DND-41 (cell line): ENCODE measurements at regions not wholly inside any gene's neighbourhood (a gene's known extent, or its start where the extent isn't known, plus 50 kb on each side); places are given as distances from the start of the nearest gene placed in this dataset.

Experiments
- EZH2 ChIP-seq: IDR thresholded peaks from 3 replicates; pipeline ENCODE4 v1.6.1; 2012; ENCODE audit warnings: borderline replicate concordance, low read depth, mild to moderate bottlenecking, moderate library complexity, low read length, inconsistent platforms; ENCODE audit not compliant: severe bottlenecking
- TF ChIP-seq, protein P1 (sequence below): IDR thresholded peaks from 2 replicates; pipeline ENCODE4 v1.5.1; 2012; ENCODE audit warnings: borderline replicate concordance, low read length, moderate library complexity, mild to moderate bottlenecking; ENCODE audit not compliant: poor library complexity, severe bottlenecking; ENCODE audit errors: extremely low read depth

- TF ChIP-seq, protein P1, sequence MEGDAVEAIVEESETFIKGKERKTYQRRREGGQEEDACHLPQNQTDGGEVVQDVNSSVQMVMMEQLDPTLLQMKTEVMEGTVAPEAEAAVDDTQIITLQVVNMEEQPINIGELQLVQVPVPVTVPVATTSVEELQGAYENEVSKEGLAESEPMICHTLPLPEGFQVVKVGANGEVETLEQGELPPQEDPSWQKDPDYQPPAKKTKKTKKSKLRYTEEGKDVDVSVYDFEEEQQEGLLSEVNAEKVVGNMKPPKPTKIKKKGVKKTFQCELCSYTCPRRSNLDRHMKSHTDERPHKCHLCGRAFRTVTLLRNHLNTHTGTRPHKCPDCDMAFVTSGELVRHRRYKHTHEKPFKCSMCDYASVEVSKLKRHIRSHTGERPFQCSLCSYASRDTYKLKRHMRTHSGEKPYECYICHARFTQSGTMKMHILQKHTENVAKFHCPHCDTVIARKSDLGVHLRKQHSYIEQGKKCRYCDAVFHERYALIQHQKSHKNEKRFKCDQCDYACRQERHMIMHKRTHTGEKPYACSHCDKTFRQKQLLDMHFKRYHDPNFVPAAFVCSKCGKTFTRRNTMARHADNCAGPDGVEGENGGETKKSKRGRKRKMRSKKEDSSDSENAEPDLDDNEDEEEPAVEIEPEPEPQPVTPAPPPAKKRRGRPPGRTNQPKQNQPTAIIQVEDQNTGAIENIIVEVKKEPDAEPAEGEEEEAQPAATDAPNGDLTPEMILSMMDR, result no peak
- no peak for TF ChIP-seq EZH2
Measured at GRCh38 chr10:106224676-106225075, 939.8 kb downstream of the SORCS1 start.
